ENCODE measurements at regions not wholly inside any gene's neighbourhood (a gene's known extent, or its start where the extent isn't known, plus 50 kb on each side); places are given as distances from the start of the nearest gene placed in this dataset.

DNA sequence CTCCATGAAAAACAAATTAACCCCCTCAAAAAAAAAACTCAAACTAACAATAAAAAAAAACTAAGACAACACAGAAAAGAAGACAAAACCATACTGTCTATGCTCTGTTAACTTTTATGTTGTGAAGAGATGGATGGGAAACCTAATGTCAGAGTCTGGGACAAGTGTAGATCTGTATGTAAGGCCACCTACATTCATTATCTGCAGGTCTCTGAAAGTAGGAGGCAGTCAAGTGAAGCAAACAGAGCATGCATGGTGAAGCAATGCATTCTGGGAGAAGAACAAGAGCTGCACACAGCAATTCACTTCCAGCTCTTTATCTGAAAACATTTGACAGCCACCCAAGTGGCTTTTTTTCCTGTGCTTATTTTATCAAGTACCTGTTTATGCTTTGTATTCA, 452.0 kb downstream of the EPHA7 start:
- TF ChIP-seq POLR2A (IDR thresholded peaks at IDR 0.05): no peak
- TF ChIP-seq CTCF (IDR thresholded peaks at IDR 0.05): no peak

Measured in body of pancreas (tissue), 4 donors.